LNCAP (cell line): ENCODE measurements at regions not wholly inside any gene's neighbourhood (a gene's known extent, or its start where the extent isn't known, plus 50 kb on each side); places are given as distances from the start of the nearest gene placed in this dataset.

Experiments
- CTCF ChIP-seq: fragments of 450-650 bp; IDR thresholded peaks from 2 replicates; pipeline ENCODE4 v1.5.1; 2017; ENCODE audit warnings: mild to moderate bottlenecking

GRCh38 chr12:28063355-28063880, 90.9 kb upstream of the PTHLH start:
- no peak for TF ChIP-seq CTCF

- no peak for TF ChIP-seq CTCF
Measured at GRCh38 chr12:28065374-28065773, 92.8 kb upstream of the PTHLH start.

GRCh38 chr12:28065889-28066630, 93.5 kb upstream of the PTHLH start:
- no peak for TF ChIP-seq CTCF

- no peak for TF ChIP-seq CTCF
Measured at GRCh38 chr12:28066879-28067278, 94.3 kb upstream of the PTHLH start.

GRCh38 chr12:28068467-28068866, 95.9 kb upstream of the PTHLH start:
- no peak for TF ChIP-seq CTCF

GRCh38 chr12:28079539-28079938, 107.0 kb upstream of the PTHLH start:
- no peak for TF ChIP-seq CTCF

GRCh38 chr12:28082096-28082495, 108.2 kb upstream of the CCDC91 start:
- TF ChIP-seq CTCF = no peak
